GM23338 (cell line): ENCODE measurements at regions not wholly inside any gene's neighbourhood (a gene's known extent, or its start where the extent isn't known, plus 50 kb on each side); places are given as distances from the start of the nearest gene placed in this dataset.

Source experiments
- CTCF ChIP-seq, 2 experiments: fragments of 200-600 bp in 1 of 2; sonication (generic) in 1 of 2; conservative IDR thresholded peaks; 2 replicates each; pipeline versions ENCODE4 v1.5.1 to v1.6.1; 2016 to 2017; ENCODE audit warnings: antibody characterized with exemption in 2 of 2, low read depth in 2 of 2, mild to moderate bottlenecking in 2 of 2, moderate library complexity in 1 of 2
- EZH2 ChIP-seq: fragments of 200-600 bp; sonication (generic); IDR thresholded peaks from one replicate; pipeline ENCODE4 v1.8.0; 2017; ENCODE audit warnings: antibody characterized with exemption, mild to moderate bottlenecking, low read depth; ENCODE audit not compliant: unreplicated experiment
- EZH2phosphoT487 ChIP-seq: fragments of 200-600 bp; sonication (generic); IDR thresholded peaks from one replicate; pipeline ENCODE4 v1.8.1; 2018; ENCODE audit warnings: antibody characterized with exemption; ENCODE audit not compliant: unreplicated experiment
- POLR2AphosphoS5 ChIP-seq: IDR thresholded peaks from 2 replicates; pipeline ENCODE4 v1.6.1; 2016; ENCODE audit warnings: antibody characterized with exemption, low read depth
- REST ChIP-seq: IDR thresholded peaks from one replicate; pipeline ENCODE4 v1.6.1; 2018; ENCODE audit warnings: antibody characterized with exemption; ENCODE audit not compliant: unreplicated experiment

DNA sequence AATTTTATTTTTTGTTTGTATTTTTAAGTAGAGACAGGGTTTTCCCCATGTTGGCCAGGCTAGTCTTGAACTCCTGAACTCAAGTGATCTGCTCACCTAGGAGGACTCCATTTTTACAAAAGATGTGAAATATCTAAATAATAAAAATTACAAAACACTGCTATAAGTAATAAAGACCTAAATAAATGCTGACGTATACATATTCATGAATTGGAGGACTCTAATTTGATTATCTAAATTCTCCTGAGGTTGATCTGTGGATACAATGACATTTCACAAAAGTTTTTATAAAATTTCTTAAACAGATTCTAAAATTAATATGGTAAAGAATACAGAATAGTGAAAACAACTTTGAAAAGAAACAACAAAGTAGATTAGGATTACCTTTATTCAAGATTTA is 1224.0 kb downstream of the SLC16A7 start:
- TF ChIP-seq CTCF (conservative IDR thresholded peaks at IDR 0.05; ENCODE audit: low read depth in 2 of 2) (no peak), POLR2AphosphoS5 (no peak), REST (no peak), EZH2 (no peak), EZH2phosphoT487 (no peak)
